GM12878 (cell line): ENCODE measurements at regions not wholly inside any gene's neighbourhood (a gene's known extent, or its start where the extent isn't known, plus 50 kb on each side); places are given as distances from the start of the nearest gene placed in this dataset.

Experiments used
- ATAC-seq: fragments of 200-7000 bp; cut with Tn5 transposase; 3 replicates; pipeline ENCODE4 v1.9.1; 2020; ENCODE audit warnings: mild to moderate bottlenecking, moderate library complexity
- BruUV-seq: library from RNA; stranded (reverse); fragments of 400-500 nt; replicated peaks from 2 replicates; lab custom pipeline; 2021; lab: Mats Ljungman, UMichigan
- CTCF ChIA-PET: fragments of 300-600 bp; sonication (Branson Sonifier 250); formaldehyde crosslinking; extraction: SDS; loops from one replicate; lab custom pipeline; 2021; ENCODE audit warnings: inconsistent platforms; lab: Yijun Ruan, JAX
- POLR2A ChIA-PET: fragments of 350-600 bp; formaldehyde crosslinking; extraction: SDS; loops from one replicate; lab custom pipeline; 2021; ENCODE audit warnings: inconsistent platforms; lab: Charles Lee
- RAD21 ChIA-PET: fragments of 300-600 bp; sonication (Branson Sonifier 250); formaldehyde crosslinking; loops from one replicate; lab custom pipeline; 2023; ENCODE audit warnings: antibody characterized with exemption; ENCODE audit not compliant: unreplicated experiment; lab: Charles Lee
- SMC1A ChIA-PET: fragments of 300-600 bp; sonication (Branson Sonifier 250); formaldehyde crosslinking; loops from one replicate; lab custom pipeline; 2023; ENCODE audit not compliant: unreplicated experiment, uncharacterized antibody; lab: Charles Lee
- DNase-seq: peaks from one replicate; pipeline ENCODE4 v3.0.0-alpha.2; 2011; ENCODE audit warnings: low read depth, low spot score
- FAIRE-seq: peaks from 3 replicates; lab custom pipeline; 2011; peaks lifted over from hg19 to GRCh38; lab: Jason Lieb, UNC
- H2AFZ ChIP-seq: 2 replicates; pipeline ENCODE4 v1.6.0; 2011; ENCODE audit warnings: low read depth, low read length, control low read depth; ENCODE audit not compliant: control insufficient read depth
- H3K27ac ChIP-seq: 2 replicates; pipeline ENCODE4 v1.5.1; 2011; ENCODE audit warnings: control low read depth; ENCODE audit not compliant: control insufficient read depth, insufficient read depth
- H3K27me3 ChIP-seq, 2 experiments: replicated peaks in 1 of 2; 2 replicates each; pipeline versions ENCODE4 v1.6.0 to v1.6.1; 2011; ENCODE audit warnings: low read length in 1 of 2; ENCODE audit not compliant: control insufficient read depth in 2 of 2, insufficient read depth in 2 of 2
- H3K36me3 ChIP-seq, 2 experiments: 2 replicates each; pipeline ENCODE4 v1.5.1; 2011; ENCODE audit warnings: low read length in 1 of 2; ENCODE audit not compliant: control insufficient read depth in 2 of 2, insufficient read depth in 2 of 2
- H3K4me1 ChIP-seq: 2 replicates; pipeline ENCODE4 v1.6.1; 2011; ENCODE audit warnings: mild to moderate bottlenecking, low read length, moderate library complexity, mixed read lengths; ENCODE audit not compliant: control insufficient read depth, insufficient read depth
- H3K4me2 ChIP-seq: 2 replicates; pipeline ENCODE4 v1.6.0; 2011; ENCODE audit warnings: control low read depth; ENCODE audit not compliant: control insufficient read depth, insufficient read depth
- H3K4me3 ChIP-seq: fragments of 200-600 bp; sonication (generic); 2 replicates; pipeline ENCODE4 v1.5.1; 2016
- H3K79me2 ChIP-seq: 2 replicates; pipeline ENCODE4 v1.6.0; 2011; ENCODE audit warnings: low read length; ENCODE audit not compliant: control insufficient read depth, insufficient read depth
- H3K9ac ChIP-seq: 2 replicates; pipeline ENCODE4 v1.8.0; 2011; ENCODE audit warnings: low read length, control low read depth, mixed read lengths; ENCODE audit not compliant: control insufficient read depth, insufficient read depth
- H3K9me3 ChIP-seq: replicated peaks from 3 replicates; pipeline ENCODE4 v1.5.1; 2011; ENCODE audit warnings: mild to moderate bottlenecking, low read length; ENCODE audit not compliant: control insufficient read depth, insufficient read depth
- H4K20me1 ChIP-seq: 2 replicates; pipeline ENCODE4 v1.6.0; 2011; ENCODE audit not compliant: control insufficient read depth, insufficient read depth
- CBX3 ChIP-seq: fragments of 200-600 bp; sonication (generic); IDR thresholded peaks from 2 replicates; pipeline ENCODE4 v1.6.1; 2016; ENCODE audit warnings: low read depth, borderline replicate concordance
- FOS ChIP-seq: IDR thresholded peaks from 3 replicates; pipeline ENCODE4 v1.6.1; 2011; ENCODE audit warnings: borderline replicate concordance; ENCODE audit not compliant: insufficient read length; ENCODE audit errors: extremely low read depth
- GABPA ChIP-seq: IDR thresholded peaks from 2 replicates; pipeline ENCODE4 v1.6.1; 2014; ENCODE audit warnings: antibody characterized with exemption, low read depth, mild to moderate bottlenecking, inconsistent platforms
- MYC ChIP-seq: IDR thresholded peaks from 2 replicates; pipeline ENCODE4 v1.6.1; 2011; ENCODE audit warnings: mild to moderate bottlenecking, low read length, moderate library complexity, inconsistent platforms; ENCODE audit not compliant: insufficient read depth, insufficient replicate concordance, insufficient read length, severe bottlenecking
- NFXL1 ChIP-seq: fragments of 450-650 bp; IDR thresholded peaks from 2 replicates; pipeline ENCODE4 v1.6.1; 2017; ENCODE audit warnings: antibody characterized with exemption, mild to moderate bottlenecking, borderline replicate concordance
- NRF1 ChIP-seq: conservative IDR thresholded peaks from 2 replicates; pipeline ENCODE4 v1.6.1; 2011; ENCODE audit warnings: mild to moderate bottlenecking, low read depth, low read length, improper control_type of control experiment
- PAX5 ChIP-seq: IDR thresholded peaks from 2 replicates; pipeline ENCODE4 v1.6.1; 2011; ENCODE audit warnings: low read depth, low read length, borderline replicate concordance
- PML ChIP-seq: IDR thresholded peaks from 2 replicates; pipeline ENCODE4 v1.6.1; 2012; ENCODE audit warnings: low read length, inconsistent platforms
- RB1 ChIP-seq: fragments of 450-650 bp; formaldehyde crosslinking; IDR thresholded peaks from 2 replicates; pipeline ENCODE4 v1.6.1; 2017; ENCODE audit warnings: mild to moderate bottlenecking, borderline replicate concordance
- RELA ChIP-seq: fragments of 450-650 bp; IDR thresholded peaks from 2 replicates; pipeline ENCODE4 v1.8.0; 2014; ENCODE audit warnings: borderline replicate concordance; ENCODE audit not compliant: partially characterized antibody
- SMC3 ChIP-seq: IDR thresholded peaks from 2 replicates; pipeline ENCODE4 v1.6.1; 2011; ENCODE audit warnings: low read length, improper control_type of control experiment, borderline replicate concordance
- SP1 ChIP-seq: IDR thresholded peaks from one replicate; pipeline ENCODE4 v1.6.1; 2011; ENCODE audit warnings: low read depth, low read length
- TCF3 ChIP-seq: IDR thresholded peaks from 2 replicates; pipeline ENCODE4 v1.6.1; 2012; ENCODE audit warnings: low read depth, mild to moderate bottlenecking, low read length, borderline replicate concordance; ENCODE audit not compliant: insufficient read depth
- WRNIP1 ChIP-seq: IDR thresholded peaks from 2 replicates; pipeline ENCODE4 v1.6.1; 2011; ENCODE audit warnings: low read depth, low read length, improper control_type of control experiment, borderline replicate concordance
- ZNF24 ChIP-seq: fragments of 450-650 bp; IDR thresholded peaks from 2 replicates; pipeline ENCODE4 v1.6.1; 2017; ENCODE audit warnings: antibody characterized with exemption, mild to moderate bottlenecking
- ZZZ3 ChIP-seq: IDR thresholded peaks from 2 replicates; pipeline ENCODE4 v1.6.1; 2011; ENCODE audit warnings: low read depth; ENCODE audit not compliant: control insufficient read depth, insufficient read length
- WGBS: methylation state at CpG from one replicate; pipeline ENCODE4 v1.1.6; 2016; ENCODE audit warnings: low lambda C conversion rate; ENCODE audit not compliant: insufficient replicate concordance, insufficient coverage; ENCODE audit errors: missing lambda C conversion rate; 5-methylcytosine and 5-hydroxymethylcytosine counted together
- in situ Hi-C: fragments of 300-500 bp; cut with MboI; formaldehyde crosslinking; loops from 9 replicates; pipeline ENCODE4 v1.14.3; 2018; ENCODE audit warnings: mixed read lengths
- intact Hi-C: fragments of 100-400 bp; cut with micrococcal nuclease; formaldehyde crosslinking; loops from one replicate; pipeline ENCODE4 v1.14.2; 2022; ENCODE audit not compliant: unreplicated experiment
- TF ChIP-seq, protein P1 (sequence below): fragments of 450-650 bp; IDR thresholded peaks from 2 replicates; pipeline ENCODE4 v1.6.1; 2018; ENCODE audit warnings: mild to moderate bottlenecking, low read depth, moderate library complexity; ENCODE audit not compliant: partially characterized antibody

- H3K79me2 ChIP-seq, result no peaks in the 10 kb centered on the region
- no peak for DNase-seq
- H3K9me3 ChIP-seq, result no peaks in the 10 kb centered on the region
- no peaks in the 10 kb centered on the region for H3K36me3 ChIP-seq
- no peak overlapping the region for H3K4me2 ChIP-seq
- ChIA-PET RAD21 (no interaction called here), SMC1A (interaction anchor here (1.3 kb wide), 1 partner anchor 13 kb away, joined by 3 read pairs; no protein-coding TSS in a partner anchor), POLR2A (no interaction called here), CTCF (no interaction called here)
- FAIRE-seq, result no peak
- no peaks in the 10 kb centered on the region for H3K27me3 ChIP-seq
- no peaks in the 10 kb centered on the region for H4K20me1 ChIP-seq
- in situ Hi-C loops, result no loop called here
- no peak overlapping the region for H3K27ac ChIP-seq
- no peak for ATAC-seq
- no peak overlapping the region for H2AFZ ChIP-seq
- no peak for TF ChIP-seq RELA
- no peak for TF ChIP-seq TCF3
- no peak for TF ChIP-seq FOS
- TF ChIP-seq CBX3, result no peak
- TF ChIP-seq WRNIP1, result no peak
- no peak for TF ChIP-seq ZNF24
- intact Hi-C loops, result no loop called here
- no peaks in the 10 kb centered on the region for H3K4me1 ChIP-seq
- no peak overlapping the region for H3K9ac ChIP-seq
- no TSS peak for BruUV-seq
- H3K4me3 ChIP-seq, result no peak overlapping the region
- 0% methylated on average over 1 of the region's 1 CpG for WGBS
Observed at GRCh38 chr1:95548211-95548610, 314.2 kb downstream of the RWDD3 start.

DNA sequence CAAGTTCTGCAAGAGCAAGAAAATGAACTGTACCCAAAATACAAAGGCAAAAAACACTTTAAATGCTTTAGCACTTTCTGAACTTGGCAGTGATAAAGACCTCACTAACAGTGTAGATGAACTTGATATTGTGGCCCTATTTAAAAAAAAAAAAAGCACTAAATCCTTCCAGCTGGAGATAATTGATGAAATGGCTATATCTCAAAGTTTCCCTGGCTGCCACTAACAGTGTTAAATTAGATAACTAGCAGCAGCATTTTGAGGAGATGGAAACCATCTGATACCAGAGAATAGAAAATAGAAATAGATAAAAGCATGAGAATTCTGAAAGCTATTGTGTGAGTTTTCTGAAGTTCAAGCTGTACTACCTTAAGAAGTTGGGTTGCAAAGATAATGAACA lies 317.2 kb downstream of the RWDD3 start:
- Histone ChIP-seq H3K79me2 (no peaks in the 10 kb centered on the region), H3K9ac (no peak overlapping the region), H3K36me3 (no peaks in the 10 kb centered on the region), H4K20me1 (no peaks in the 10 kb centered on the region), H3K4me3 (no peak overlapping the region), H3K4me2 (no peak overlapping the region), H3K4me1 (no peaks in the 10 kb centered on the region), H3K27me3 (no peaks in the 10 kb centered on the region), H3K27ac (no peak overlapping the region), H2AFZ (no peak overlapping the region), H3K9me3 (no peaks in the 10 kb centered on the region)
- in situ Hi-C loops (no loop called here), intact Hi-C loops (no loop called here)
- CTCF ChIA-PET, result no interaction called here
- DNase-seq (no peak), FAIRE-seq (no peak), ATAC-seq (no peak)
- TF ChIP-seq GABPA (no peak), PML (no peak), SMC3 (no peak), NRF1 (no peak), PAX5 (no peak), NFXL1 (no peak), RB1 (no peak), MYC (no peak), ZZZ3 (no peak), SP1 (no peak)
- TF ChIP-seq, protein P1, sequence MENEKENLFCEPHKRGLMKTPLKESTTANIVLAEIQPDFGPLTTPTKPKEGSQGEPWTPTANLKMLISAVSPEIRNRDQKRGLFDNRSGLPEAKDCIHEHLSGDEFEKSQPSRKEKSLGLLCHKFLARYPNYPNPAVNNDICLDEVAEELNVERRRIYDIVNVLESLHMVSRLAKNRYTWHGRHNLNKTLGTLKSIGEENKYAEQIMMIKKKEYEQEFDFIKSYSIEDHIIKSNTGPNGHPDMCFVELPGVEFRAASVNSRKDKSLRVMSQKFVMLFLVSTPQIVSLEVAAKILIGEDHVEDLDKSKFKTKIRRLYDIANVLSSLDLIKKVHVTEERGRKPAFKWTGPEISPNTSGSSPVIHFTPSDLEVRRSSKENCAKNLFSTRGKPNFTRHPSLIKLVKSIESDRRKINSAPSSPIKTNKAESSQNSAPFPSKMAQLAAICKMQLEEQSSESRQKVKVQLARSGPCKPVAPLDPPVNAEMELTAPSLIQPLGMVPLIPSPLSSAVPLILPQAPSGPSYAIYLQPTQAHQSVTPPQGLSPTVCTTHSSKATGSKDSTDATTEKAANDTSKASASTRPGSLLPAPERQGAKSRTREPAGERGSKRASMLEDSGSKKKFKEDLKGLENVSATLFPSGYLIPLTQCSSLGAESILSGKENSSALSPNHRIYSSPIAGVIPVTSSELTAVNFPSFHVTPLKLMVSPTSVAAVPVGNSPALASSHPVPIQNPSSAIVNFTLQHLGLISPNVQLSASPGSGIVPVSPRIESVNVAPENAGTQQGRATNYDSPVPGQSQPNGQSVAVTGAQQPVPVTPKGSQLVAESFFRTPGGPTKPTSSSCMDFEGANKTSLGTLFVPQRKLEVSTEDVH, result no peak
- RAD21 ChIA-PET, result no interaction called here
- SMC1A ChIA-PET, result no interaction called here
- POLR2A ChIA-PET, result no interaction called here
- no TSS peak for BruUV-seq
